GM21515 (cell line): ENCODE measurements at regions not wholly inside any gene's neighbourhood (a gene's known extent, or its start where the extent isn't known, plus 50 kb on each side); places are given as distances from the start of the nearest gene placed in this dataset.

Experiments
- ATAC-seq: cut with Tn5 transposase; IDR thresholded peaks from one replicate; pipeline ENCODE4 v1.9.1; 2021; ENCODE audit not compliant: unreplicated experiment

DNA sequence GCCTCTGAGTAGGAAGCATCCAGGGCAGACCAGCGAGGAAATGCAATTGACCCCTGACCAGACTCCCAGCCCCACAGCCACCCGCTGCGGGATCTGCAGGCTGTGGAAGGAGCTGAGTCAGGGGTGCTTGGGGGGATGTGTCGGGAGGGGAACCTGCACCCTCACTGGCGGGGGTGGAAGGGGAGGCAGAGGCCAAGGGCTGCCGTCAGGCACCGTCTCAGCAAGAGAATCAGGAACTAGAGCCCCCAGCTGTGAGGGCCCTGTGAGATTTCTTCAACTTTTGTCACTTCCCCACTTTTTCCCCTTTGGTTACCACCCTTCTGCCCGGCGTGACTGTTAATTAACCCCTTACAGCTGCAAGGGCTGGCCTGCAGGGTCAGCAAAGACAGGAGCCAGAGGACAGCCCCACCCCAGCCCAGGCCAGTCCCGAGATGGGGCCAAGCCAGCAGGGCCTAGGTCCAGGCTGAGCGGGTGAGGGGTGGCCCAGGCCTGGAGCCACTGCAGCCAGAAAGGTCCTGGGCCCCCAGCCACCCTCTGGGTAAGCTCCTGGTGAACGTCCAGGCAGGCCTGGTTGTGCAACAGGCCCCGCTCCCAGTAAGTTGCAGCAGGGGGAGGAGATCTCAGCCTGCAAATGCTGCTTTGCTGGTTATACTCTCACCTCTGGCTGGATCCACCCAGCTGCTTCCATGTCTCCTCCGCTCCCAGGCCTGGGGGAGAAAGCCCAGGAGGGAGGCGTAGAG lies 147.0 kb upstream of the ID2 start:
- ATAC-seq, result no peak

DNA sequence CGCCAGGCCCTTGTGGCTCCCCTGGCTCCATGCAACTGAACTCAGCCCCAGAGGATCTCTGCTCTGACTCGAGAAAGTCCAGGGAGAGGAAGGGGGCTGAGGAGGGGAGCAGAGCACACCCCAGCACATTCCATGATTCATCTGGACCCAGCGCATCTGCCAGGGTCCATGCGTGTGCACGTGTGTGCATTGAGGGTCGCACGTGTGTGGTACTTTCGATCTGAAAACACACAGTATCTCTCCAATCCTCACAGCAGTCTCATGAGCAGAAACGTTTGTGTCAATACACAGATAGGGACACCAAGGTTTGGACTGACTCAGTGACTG lies 146.4 kb upstream of the ID2 start:
- ATAC-seq, result no peak

DNA sequence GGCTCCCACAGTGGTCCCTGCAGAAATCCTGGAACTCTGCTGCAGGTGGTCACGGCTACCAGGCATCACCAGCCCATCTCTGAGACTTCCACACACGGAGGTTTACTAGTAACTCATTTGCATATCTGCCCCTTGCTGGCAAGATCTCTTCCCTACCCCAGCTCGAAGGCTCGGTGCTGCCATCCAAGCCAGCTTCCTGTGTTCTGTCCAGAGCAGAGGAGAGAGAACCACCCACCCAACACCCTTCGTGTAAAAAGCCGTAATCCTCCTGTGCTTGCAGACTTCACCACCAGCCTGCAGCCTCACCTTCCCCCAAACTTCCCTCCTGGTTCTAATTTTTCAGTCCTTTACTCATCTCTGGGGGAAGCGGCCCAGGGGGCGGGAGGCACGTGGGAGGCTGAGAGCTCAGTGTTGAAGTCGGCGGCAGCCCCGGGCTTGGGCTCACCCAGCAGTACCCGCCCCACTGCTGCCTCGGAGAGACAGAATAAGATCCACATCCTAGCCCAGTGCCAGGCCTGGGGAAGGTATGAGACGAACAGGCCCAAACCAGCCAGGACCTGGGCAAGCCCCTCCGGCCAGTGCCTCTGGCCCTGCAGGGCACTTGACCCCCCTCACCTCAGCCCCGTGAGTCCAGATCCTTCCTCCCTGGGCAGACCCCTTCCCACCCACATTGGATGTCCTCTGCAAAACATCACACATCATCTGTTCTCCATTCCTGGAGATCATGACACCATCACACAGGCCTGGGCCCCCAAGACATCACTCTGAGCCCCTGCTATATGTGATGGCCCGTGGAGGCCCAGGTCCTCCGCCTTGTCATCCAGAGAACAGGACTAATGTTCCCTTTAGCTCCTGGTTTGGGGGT lies 145.8 kb upstream of the ID2 start:
- ATAC-seq, result no peak

DNA sequence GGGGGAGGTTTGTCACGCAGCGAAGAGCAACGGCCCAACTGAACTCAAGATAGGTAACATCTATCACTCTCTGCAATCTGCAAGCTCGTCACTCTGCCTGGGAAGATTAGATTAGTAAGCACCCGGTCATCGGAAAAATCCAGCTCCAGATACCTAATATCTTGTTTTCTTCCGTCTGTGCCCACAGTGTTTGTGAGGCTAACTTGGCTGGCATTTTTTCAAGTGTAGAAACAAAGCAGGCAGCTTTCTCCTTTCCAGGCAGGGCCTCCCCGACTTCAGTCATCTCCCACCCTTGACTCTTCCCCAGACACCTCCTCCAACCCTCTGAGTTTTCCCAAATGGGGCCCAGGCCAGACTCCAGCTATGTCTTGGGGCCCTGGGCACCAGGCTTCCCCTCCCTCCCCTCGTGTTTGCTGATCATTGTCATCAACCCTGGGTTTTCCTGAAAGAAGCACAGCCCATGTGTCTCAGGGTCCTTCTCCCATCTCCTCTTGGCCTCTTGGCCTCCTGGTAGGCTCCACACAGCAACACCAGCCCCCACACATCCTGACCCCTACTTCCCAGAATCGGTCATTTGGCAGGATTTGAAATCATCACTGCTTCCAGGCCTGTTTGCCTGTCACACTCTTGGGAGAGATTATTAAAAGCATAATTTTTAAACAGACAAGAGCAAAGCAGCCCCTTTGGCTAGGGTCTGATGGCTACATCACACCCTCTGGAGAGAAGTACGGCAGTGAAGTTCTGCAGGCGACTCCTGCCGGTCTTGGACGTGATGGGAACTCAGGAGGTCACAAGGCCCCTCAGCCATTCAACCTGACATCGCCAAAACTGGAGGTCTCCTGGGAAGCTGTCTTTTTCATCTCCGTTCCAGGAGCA lies 144.9 kb upstream of the ID2 start:
- ATAC-seq, result no peak

DNA sequence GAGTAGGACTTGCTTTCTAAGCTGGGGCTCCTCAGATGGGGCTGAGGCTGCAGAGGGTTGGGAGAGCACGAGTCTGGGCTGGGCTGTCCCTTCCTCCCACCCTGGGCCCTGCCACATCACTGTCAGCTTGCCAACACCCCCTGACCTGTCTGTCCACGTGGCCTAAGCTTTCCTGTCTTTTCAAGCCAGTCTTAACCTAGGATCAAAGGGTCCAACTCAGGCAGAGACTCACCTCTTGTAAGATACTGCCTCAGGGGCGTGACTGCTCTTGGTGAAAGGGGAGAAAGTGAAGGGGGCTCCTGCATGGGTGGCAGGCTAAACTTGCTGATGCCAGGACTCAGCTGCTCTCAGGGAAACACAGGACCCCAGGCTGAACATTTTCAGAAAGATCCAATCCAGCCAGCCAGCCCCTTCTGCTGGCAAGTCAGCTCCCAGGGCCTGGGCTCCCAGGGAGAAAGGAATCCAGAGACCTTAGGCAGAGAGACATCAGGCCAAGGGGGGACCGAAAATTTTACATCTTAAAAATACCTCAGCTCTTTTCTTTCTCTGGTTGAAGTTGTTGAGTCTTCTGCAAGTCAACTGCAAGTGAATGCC lies 144.2 kb upstream of the ID2 start:
- ATAC-seq, result no peak

DNA sequence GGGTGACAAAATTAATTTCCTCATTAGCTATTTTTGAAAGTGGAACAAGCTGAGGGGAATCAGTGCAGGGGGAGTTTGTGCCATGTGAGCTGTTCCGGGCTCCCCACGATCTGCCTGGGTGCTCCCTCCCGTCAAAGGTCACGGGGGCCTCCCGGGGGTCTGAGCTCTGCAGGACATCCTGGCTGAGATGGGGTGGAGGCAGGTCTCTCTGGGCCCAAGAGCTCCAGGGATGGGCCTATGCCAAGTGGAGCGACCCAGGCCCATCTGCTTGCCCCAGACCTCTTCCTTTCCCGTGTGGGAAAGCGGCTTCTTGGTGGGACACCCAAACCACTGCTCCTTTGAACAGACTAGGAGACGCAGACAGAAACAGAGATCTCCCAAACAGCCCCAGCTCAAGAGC lies 143.3 kb upstream of the ID2 start:
- no peak for ATAC-seq

DNA sequence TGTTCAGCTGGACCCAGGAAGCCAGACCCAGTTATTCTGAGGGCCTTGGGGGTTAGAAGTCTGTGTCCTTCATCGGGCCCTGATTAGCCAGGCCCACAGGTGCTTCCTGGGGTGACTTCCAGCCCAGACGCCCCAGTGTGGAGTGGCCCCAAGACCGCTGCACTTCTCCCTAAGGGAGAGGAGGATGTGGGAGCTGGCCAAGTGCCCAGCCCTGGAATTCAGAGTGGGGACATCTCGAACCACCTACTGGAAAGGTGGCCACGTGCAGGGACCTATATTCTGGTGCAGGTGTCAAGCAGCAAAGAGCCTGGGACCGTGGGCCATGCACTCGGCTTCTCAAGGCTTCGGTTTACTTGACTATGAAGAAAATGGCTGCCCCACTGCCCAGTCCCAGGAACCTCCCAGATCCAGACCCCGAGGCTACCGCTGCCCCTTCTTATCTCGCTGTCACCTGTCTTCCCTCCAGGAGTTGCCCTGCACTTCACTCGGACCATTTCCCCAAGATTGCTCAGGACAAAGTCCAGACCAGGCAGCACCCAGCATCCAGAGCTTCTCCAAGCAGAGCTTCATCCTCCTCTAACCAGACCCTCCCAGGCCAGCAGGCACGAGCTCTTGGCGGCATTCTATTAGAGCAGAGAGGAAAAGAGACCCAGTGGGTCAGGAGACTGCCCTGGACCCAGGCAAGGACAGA lies 142.8 kb upstream of the ID2 start:
- ATAC-seq, result no peak

DNA sequence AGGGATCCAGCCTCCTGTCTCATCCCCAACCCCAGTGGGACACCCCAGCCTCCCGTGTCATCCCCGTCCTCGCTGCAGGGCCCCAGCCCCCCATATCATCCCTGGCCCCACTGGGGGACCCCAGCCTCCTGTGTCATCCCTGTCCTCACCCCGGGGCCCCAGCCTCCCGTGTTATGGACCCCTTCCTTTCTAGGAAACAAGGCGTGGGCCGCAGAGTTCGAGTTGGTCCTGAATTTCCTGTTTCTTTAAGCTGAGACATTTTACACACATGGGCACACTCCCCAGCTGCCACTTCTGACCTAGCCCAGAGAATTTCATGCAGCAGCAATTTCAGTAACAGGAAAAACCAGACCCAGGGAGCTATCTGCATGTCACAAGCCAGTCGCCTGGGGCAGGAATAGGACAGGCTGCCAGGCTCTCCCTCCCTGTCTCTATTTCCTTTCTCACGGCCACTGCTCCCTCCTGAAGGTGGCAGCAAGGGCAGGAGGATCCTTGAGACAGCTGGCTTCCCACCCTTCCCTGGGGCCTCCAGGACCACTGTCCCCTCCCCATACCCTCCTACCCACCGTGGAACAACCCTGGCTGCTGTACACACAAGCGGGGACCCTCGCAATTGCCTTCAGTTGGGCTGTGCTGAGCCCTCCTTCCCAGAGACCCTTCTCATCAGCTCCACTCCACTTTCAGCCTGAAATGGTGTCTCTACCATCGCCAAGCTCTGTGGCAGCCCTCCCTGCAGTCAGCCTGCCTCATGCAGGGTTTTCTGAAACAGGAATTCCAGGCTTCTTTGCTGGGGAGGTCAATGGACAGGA lies 141.9 kb upstream of the ID2 start:
- ATAC-seq, result no peak

DNA sequence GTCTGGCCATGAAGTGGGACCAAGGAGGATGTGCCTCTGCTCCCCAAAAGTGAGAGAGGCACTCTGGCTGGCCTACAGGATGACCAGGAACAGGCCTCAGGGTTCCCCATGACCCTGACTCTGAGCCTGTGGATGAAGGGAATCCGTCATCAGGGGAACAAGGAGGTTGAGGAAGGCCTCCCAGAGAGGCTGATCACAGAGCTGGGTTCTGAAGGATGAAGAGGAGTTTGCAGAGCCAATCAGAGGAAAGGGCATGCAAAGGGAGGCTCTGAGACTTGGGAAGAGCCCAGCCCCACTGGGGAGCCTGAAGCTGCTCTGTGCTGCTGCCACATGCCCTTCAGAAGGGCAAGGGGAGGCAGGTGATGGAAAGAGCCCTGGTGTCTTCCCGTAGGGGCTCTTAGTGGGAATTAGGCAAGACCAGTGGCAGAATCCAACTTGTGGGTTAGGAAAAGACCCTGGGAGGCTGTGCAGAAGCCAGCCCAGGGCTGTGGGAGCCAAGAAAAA lies 141.3 kb upstream of the ID2 start:
- ATAC-seq, result no peak

DNA sequence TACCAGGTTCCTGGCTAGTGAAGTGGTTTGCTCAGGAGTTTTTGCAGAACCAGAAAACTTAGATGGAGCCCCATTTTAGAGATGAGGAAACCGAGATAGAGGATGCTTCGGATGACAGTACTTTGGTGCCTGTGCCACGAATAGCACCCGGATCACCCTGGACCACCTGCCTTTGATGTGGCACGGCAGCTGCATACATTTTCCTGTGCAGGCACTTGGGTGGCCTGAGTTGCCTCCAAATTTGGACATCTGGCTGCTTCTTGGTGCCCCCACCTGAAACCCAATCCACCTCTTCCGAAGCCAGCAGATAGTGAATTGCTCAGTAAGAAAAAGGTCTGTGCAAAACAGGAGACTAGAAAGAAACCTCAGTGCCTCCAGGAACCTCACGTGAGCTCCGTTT lies 140.6 kb upstream of the ID2 start:
- ATAC-seq, result no peak

DNA sequence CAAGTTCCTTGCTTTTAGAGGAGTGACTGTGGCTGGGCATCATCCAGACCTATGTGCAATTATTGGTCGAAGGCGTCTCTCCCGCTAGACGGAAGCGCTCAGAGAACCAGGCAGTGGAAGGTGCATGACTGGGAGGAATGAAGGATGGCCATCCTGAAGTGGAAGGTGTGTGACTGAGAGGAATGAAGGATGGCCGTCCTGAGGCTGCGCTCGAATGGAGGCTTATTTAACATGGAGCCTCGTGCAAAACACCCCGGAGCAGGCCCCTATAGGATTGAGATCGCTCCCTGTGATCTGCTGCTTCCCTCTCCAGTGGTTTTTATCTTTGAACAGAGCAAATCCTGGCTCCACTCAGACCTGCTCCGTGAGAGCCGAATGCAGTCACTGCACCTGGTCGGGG lies 140.2 kb upstream of the ID2 start:
- ATAC-seq, result no peak

DNA sequence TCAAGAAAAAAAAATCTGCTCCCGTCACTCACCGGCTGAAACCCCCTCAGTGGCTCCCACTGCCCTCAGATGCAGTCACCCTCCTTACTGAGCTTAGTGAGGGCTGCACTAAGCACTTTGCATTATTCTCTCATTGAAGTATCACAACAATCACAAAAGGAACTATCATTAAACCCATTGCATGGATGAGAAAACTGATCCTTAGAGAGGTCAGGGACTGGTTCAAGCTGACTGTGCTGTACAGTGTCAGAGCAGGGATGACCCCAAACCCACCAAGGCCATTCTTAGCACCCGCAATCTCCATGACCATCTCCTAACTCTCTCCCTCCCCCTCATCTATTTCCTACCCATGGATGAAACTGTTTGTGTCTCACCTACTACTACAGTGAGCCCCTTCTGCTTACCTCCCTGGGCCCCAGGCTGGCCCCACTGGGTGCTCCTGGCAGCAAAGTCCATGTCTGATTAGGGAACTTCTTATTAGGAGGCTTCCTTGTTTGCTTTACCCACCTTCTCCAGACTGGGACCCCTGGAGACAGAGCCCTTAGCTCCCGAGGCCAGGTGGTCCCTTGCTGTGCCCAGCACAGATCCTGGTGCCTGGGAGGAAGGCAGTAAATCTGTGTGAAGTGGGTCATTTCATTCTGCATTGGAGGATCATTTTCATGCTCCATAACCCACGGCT lies 139.3 kb upstream of the ID2 start:
- no peak for ATAC-seq

DNA sequence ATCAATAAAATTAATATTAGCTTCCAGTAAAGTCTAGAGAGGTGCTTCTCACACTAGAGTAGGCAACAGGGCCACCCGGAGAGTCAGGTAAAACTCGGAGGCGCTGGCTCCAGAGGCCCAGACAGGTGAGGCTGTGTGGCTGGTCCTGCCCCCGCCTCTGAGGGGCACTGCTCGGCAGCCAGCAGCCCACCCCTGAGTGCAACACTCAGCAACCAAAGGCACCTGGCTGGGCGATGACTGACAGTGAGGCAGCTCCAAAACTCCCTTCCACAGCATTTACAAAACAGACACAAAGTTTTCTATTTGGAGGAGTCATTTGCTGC lies 138.8 kb upstream of the ID2 start:
- no peak for ATAC-seq

DNA sequence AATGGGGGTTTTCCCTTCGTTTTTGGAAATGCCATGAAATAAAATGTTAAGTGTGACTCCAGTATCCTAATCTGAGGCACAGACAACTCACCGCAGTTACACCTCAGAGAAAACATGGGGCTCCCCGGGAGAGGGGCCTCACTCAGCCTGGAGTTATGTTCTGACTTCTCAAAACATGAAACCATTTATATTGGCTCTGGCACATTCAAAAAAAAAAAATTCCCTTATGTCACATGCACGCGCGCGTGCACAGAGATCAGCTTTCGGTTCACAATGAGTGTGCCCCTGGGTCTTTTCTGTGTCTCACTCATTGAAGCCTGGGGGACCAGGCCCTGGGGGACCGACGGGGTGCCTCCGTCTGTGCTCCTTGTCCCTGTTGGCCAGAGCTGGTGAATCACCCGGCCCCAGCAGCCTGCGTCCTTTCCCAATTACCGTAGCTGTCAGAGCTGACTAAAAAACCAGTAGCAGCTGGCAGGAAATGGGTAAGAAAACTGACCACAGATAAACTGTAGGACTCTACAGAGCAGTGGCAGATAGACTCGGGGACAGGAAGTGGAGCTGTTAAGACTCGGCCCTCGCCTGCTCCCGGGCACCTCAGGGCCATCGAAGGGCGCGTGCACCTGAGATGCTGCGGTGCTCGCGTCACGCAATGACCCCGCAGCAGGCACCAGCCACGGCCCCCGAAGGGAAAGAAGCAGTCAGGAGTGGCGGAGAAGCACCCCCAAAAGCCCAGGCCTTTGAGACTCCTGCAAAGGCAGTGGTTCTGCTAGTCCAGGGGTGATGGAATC lies 138.3 kb upstream of the ID2 start:
- peak; percentile 73 for ATAC-seq

DNA sequence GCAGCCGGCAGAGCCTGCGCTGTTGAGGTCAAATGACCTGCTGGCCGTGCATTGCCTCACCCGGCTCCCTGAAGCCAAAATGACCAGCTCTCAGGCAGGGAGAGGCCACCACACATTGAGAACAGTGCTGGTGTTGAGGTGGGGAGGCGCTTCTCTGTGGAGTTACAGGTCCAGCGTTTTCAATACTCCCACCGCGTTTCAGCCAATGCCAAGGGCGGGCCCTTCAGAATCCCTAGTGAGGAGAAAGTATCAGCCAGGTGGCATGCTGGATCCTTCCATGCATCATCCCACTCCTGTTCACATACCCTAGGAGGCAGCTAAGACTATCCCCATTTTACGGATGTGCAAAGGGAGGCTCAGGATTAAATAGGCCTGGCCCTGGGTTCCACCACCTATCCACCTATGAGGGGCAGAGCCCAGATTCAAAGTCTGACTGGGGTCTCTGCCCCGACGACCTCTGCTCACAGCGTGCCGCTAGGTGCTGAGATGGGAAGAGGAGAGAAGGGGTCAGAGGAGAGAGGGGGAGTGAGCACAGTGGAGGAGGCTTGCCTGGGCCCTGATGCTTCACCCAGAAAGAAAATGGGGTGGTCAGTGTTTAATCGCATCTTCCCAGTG lies 137.6 kb upstream of the ID2 start:
- ATAC-seq, result no peak

DNA sequence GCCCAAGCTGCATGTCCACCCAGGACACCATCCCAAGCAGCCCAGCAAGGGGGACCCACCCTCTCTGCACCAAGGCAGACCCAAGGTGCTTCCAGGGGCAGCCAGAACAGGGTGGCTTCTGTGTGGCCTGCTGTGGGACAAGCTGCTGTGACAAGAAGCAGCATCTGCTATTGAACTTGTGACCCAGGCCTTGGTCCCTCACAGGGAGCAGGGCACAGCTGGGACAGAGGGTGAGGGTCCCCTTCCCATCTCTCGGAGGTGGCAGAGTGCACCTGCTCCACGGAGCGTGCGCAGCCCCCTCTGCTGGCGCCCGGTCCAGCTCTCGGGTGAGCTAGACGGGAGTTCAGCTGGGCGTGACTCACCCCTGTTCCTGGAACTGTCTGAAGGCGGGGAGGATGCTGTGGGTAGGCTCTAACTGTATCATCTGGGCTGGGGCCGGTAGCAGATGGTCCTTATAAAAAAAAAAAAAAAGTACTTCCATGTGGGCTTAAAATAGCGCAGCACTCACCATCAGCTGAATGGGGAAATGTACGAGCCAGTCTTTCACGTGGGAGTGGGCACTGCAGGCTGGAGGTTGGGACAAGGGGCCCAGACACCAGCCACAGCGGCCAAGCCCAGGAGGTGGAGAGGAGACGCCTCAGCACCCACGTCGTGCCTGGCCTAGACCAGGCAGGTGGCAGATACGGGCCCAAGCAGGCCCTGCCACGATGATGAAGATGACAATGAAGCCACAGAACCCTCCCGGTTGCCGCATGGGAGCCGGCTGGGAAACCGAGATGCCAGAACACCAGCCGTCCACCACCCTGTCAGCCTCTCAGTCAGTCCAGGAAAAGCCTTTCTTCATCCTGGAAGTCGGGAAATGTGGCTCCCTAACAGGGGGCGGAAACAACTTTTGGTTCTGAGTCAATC lies 136.8 kb upstream of the ID2 start:
- peak; percentile 52 for ATAC-seq
